ENCODE measurements at regions not wholly inside any gene's neighbourhood (a gene's known extent, or its start where the extent isn't known, plus 50 kb on each side); places are given as distances from the start of the nearest gene placed in this dataset.

- H3K27ac ChIP-seq (ENCODE audit: low read depth in 1 of 2, low read length in 2 of 2) = no peak overlapping the region
- Mint-ChIP-seq H3K36me3 (no peaks in the 10 kb centered on the region), H3K27me3 (ENCODE audit: low read depth in 3 of 3) (peaks cover 1 to 3% (median 1%) of the 10 kb centered on the region in 3 donors), H3K9me3 (peaks cover 0 to 4% (median 0%) of the 10 kb centered on the region in 7 donors), H3K4me1 (peaks cover 15% of the 10 kb centered on the region), H3K27ac (no peak overlapping the region), H3K4me3 (no peak overlapping the region)
- no peak for DNase-seq
- intact Hi-C loops (cut with micrococcal nuclease) = no loop called here
- H3K36me3 ChIP-seq (replicated peaks in 1 of 2; ENCODE audit: control insufficient read depth in 1 of 2, insufficient read depth in 2 of 2, low read length in 2 of 2) = no peaks in the 10 kb centered on the region
- no peak for TF ChIP-seq CTCF (IDR thresholded peaks at IDR 0.05)
- H3K9me3 ChIP-seq (replicated peaks in 1 of 2; ENCODE audit: control insufficient read depth in 1 of 2, insufficient read depth in 1 of 2, low read length in 2 of 2) = no peaks in the 10 kb centered on the region
- H3K9ac ChIP-seq (ENCODE audit: insufficient read depth, low read length, poor library complexity, severe bottlenecking) = no peak overlapping the region
- 100% methylated on average over 3 of the region's 5 CpGs for WGBS (ENCODE audit: insufficient coverage)
- H3K4me2 ChIP-seq (replicated peaks; ENCODE audit: extremely low read depth, low read length, poor library complexity, severe bottlenecking) = no peak overlapping the region
- H3K27me3 ChIP-seq (ENCODE audit: control insufficient read depth in 2 of 2, insufficient read depth in 2 of 2, low read length in 2 of 2) = no peaks in the 10 kb centered on the region
- H3K4me3 ChIP-seq (replicated peaks in 1 of 3; ENCODE audit: low read depth in 2 of 3, low read length in 3 of 3) = no peak overlapping the region
- no peak overlapping the region for H2AFZ ChIP-seq (ENCODE audit: insufficient read depth, low read depth, low read length, poor library complexity, severe bottlenecking)
- H3K79me2 ChIP-seq (ENCODE audit: insufficient read depth, low read length) = no peaks in the 10 kb centered on the region
- no peaks in the 10 kb centered on the region for H4K20me1 ChIP-seq (ENCODE audit: insufficient read depth, low read length)
- H3K4me1 ChIP-seq (ENCODE audit: control insufficient read depth in 1 of 2, insufficient read depth in 2 of 2, low read length in 2 of 2) = no peaks in the 10 kb centered on the region
Observed at GRCh38 chr4:153955327-153955726, 166.4 kb upstream of the SFRP2 start.

- Histone ChIP-seq H3K79me2 (ENCODE audit: insufficient read depth, low read length) (no peaks in the 10 kb centered on the region), H3K9ac (ENCODE audit: insufficient read depth, low read length, poor library complexity, severe bottlenecking) (no peak overlapping the region), H4K20me1 (ENCODE audit: insufficient read depth, low read length) (no peaks in the 10 kb centered on the region), H3K4me1 (ENCODE audit: control insufficient read depth in 1 of 2, insufficient read depth in 2 of 2, low read length in 2 of 2) (no peaks in the 10 kb centered on the region), H3K4me2 (replicated peaks; ENCODE audit: extremely low read depth, low read length, poor library complexity, severe bottlenecking) (no peak overlapping the region), H3K36me3 (replicated peaks in 1 of 2; ENCODE audit: control insufficient read depth in 1 of 2, insufficient read depth in 2 of 2, low read length in 2 of 2) (no peaks in the 10 kb centered on the region), H3K27ac (ENCODE audit: low read depth in 1 of 2, low read length in 2 of 2) (no peak overlapping the region), H3K27me3 (ENCODE audit: control insufficient read depth in 2 of 2, insufficient read depth in 2 of 2, low read length in 2 of 2) (no peaks in the 10 kb centered on the region), H2AFZ (ENCODE audit: insufficient read depth, low read depth, low read length, poor library complexity, severe bottlenecking) (no peak overlapping the region), H3K9me3 (replicated peaks in 1 of 2; ENCODE audit: control insufficient read depth in 1 of 2, insufficient read depth in 1 of 2, low read length in 2 of 2) (no peaks in the 10 kb centered on the region), H3K4me3 (replicated peaks in 1 of 3; ENCODE audit: low read depth in 2 of 3, low read length in 3 of 3) (no peak overlapping the region)
- Mint-ChIP-seq H3K9me3 (peaks cover 0 to 4% (median 0%) of the 10 kb centered on the region in 7 donors), H3K4me3 (no peak overlapping the region), H3K36me3 (no peaks in the 10 kb centered on the region), H3K4me1 (peaks cover 21% of the 10 kb centered on the region), H3K27me3 (ENCODE audit: low read depth in 3 of 3) (peaks cover 1 to 3% (median 1%) of the 10 kb centered on the region in 3 donors), H3K27ac (no peak overlapping the region)
- TF ChIP-seq CTCF (IDR thresholded peaks at IDR 0.05) = no peak
- intact Hi-C loops (cut with micrococcal nuclease) = no loop called here
- no peak for DNase-seq
- WGBS (ENCODE audit: insufficient coverage) = 87% methylated on average over 3 of the region's 3 CpGs
Observed at GRCh38 chr4:153954654-153955053, 165.8 kb upstream of the SFRP2 start.
